T-helper 2 cell treated with Interferon-gamma antibody and Interleukin-4, amounts not matched to agents 5 μg/mL and 100 μg/mL, for 36 hours (primary cell): ENCODE measurements at regions not wholly inside any gene's neighbourhood (a gene's known extent, or its start where the extent isn't known, plus 50 kb on each side); places are given as distances from the start of the nearest gene placed in this dataset.

ENCODE experiments used
- DNase-seq: peaks from one replicate; pipeline ENCODE4 v3.0.0; 2021; ENCODE audit warnings: low spot score
- H3K27ac Mint-ChIP-seq: one replicate; pipeline ENCODE4 v1.8.0; 2021; ENCODE audit warnings: mild to moderate bottlenecking, mixed read lengths
- H3K27me3 Mint-ChIP-seq: one replicate; pipeline ENCODE4 v1.8.0; 2021; ENCODE audit warnings: low read depth, mixed read lengths
- H3K36me3 Mint-ChIP-seq: one replicate; pipeline ENCODE4 v1.8.0; 2021; ENCODE audit warnings: low read depth, mixed read lengths
- H3K4me1 Mint-ChIP-seq: one replicate; pipeline ENCODE4 v1.8.0; 2021; ENCODE audit warnings: low read depth, mixed read lengths
- H3K4me3 Mint-ChIP-seq: one replicate; pipeline ENCODE4 v1.8.0; 2022; ENCODE audit warnings: mild to moderate bottlenecking, moderate library complexity, mixed read lengths
- H3K9me3 Mint-ChIP-seq: one replicate; pipeline ENCODE4 v1.8.0; 2021; ENCODE audit warnings: mixed read lengths

DNA sequence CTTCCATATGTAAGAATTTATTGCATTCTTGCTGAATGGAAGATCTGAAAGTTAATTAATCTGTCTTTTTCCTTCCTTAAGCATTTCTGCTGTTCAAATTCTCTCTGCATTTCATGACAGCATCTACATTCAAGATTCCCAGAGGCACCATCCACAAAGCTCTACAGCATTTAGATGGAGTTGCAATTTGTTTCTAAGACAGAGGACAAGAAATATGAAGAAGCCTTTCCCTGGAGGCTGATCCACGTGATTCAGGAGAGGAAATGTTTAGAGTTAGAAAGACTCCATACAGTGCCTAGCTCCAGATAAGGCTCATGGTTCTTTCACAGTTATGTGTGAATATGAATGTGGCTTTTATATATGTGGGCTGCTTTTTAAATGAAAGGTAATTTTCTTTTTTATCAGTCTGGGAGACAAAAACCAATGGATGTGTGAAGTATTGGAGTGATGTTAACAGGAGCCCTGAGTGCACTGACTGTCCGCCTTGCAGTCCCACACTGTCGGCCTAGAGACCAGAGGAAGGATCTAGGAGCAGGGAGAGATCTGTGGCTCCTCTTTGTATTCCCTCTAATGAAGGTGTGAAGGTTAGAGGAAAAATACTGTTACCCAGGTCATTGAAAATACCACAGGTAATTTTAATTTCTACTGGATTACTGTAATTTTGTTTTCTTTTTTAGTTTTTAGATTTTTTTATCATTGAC lies 686.6 kb upstream of the GJE1 start:
- H3K4me3 Mint-ChIP-seq = no peak overlapping the region
- DNase-seq = no peak
- no peak overlapping the region for H3K27ac Mint-ChIP-seq
- H3K27me3 Mint-ChIP-seq = peaks cover 9% of the 10 kb centered on the region
- peaks cover 2% of the 10 kb centered on the region for H3K4me1 Mint-ChIP-seq
- H3K36me3 Mint-ChIP-seq = no peaks in the 10 kb centered on the region
- H3K9me3 Mint-ChIP-seq = no peaks in the 10 kb centered on the region

DNA sequence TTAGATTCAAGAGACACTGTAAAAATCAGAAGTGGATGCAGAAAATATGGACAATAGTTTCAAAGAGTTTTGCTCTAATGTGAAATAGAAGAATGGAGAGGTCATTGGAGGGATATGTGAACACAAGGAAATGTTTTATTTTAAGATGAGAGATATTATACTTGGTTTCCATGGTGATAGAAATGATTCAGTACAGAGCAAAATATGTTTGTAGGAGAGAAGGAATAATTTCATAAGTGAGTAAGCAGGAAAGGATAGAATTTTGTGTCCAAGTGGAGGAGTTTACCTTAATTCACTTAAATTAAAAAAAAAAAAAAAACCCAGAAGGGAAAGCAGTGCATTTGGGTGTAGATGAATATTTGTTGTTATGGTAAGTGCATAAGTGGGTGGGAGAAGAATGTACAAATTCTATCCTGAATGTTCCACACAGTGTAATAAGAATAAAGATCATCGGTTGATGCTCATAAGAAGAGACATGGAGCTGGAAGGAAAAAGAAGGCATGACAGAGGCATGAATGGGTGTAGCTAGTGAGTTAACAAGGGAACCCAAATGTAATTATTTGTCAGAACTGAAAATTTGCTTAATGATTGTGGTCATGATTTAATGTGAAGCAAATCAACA lies 688.9 kb upstream of the GJE1 start:
- H3K27ac Mint-ChIP-seq = no peak overlapping the region
- no peaks in the 10 kb centered on the region for H3K4me1 Mint-ChIP-seq
- no peaks in the 10 kb centered on the region for H3K9me3 Mint-ChIP-seq
- no peak for DNase-seq
- H3K27me3 Mint-ChIP-seq = peaks cover 5% of the 10 kb centered on the region
- no peak overlapping the region for H3K4me3 Mint-ChIP-seq
- H3K36me3 Mint-ChIP-seq = no peaks in the 10 kb centered on the region

DNA sequence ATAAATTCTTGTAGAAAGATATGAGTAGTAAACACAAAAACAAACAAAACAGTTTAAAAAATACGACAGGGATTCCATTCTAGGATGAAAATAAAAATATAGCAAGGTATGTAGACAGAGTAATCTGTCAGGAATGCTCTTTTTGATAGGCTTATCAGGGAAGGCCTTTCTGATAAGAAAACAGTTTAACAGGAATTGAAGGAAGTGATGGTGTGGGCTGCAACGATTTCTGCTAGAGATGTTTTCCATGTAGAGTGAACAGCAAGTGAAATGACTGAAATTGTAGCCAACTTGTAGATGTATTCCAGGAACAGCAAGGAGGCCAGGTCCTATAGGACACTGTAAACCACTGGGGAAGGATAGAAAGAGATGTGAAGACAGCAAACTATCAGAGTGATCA lies 689.7 kb upstream of the GJE1 start:
- no peak for DNase-seq
- no peaks in the 10 kb centered on the region for H3K9me3 Mint-ChIP-seq
- H3K27ac Mint-ChIP-seq = no peak overlapping the region
- no peak overlapping the region for H3K4me3 Mint-ChIP-seq
- no peaks in the 10 kb centered on the region for H3K4me1 Mint-ChIP-seq
- no peaks in the 10 kb centered on the region for H3K36me3 Mint-ChIP-seq
- peaks cover 5% of the 10 kb centered on the region for H3K27me3 Mint-ChIP-seq

DNA sequence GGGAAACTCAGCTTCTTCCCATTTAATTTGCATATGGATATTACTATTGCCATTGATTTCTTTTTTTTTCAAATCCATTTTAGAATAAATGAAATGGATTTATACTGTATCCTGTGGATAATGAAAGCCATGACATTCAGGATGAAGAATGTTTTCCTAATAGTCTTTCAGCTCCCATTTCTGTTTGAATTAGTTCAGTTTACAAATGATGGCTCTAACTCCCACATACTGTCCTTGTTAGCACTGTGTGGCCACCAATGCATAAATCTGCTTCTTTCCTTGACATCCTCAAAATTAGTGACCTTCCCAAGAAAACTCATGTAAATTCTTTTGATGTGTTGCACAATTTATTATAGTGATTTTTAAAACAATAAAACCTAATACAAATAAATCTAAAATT lies 693.2 kb upstream of the GJE1 start:
- DNase-seq = no peak
- Mint-ChIP-seq H3K9me3 (no peaks in the 10 kb centered on the region), H3K27ac (no peak overlapping the region), H3K27me3 (no peaks in the 10 kb centered on the region), H3K4me3 (no peak overlapping the region), H3K36me3 (no peaks in the 10 kb centered on the region), H3K4me1 (no peaks in the 10 kb centered on the region)

DNA sequence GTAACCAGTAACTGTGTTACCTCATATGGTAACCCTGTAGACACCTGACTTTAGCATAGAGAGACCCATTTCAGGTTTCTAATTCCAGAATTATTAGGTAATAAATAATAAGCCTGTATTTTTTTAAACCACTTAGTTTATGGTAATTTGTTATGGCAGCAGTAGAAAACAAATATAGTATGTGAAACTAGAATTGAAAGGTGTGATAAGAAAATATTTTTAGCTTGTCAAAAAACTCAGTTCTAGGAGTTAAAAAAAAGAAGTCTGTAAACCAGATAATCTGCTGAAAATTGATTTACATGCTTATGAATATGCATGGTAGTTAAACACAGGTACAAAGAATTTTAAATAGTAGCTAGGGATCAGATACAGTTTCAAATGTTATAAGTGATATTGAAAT lies 695.0 kb upstream of the GJE1 start:
- Mint-ChIP-seq H3K9me3 (no peaks in the 10 kb centered on the region), H3K4me3 (no peak overlapping the region), H3K4me1 (no peaks in the 10 kb centered on the region), H3K36me3 (no peaks in the 10 kb centered on the region), H3K27me3 (no peaks in the 10 kb centered on the region), H3K27ac (no peak overlapping the region)
- no peak for DNase-seq

DNA sequence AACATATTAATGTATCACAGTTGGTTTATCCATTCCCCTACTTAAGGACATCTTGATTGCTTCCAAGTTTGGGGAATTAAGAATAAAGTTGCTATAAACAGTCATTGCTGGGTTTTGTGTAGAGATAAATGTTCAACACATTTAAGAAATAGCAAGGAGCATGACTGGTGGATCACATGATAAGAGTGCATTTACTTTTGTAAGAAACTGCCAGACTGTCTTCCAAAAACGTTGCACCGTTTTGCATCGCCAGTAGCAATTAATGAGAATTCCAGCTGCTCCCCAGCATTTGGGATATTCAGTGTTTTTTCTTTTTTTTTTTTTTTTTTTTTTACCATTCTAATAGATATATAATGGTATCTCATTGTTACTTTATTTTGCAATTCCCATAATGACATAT lies 695.7 kb upstream of the GJE1 start:
- no peak for DNase-seq
- no peak overlapping the region for H3K27ac Mint-ChIP-seq
- no peak overlapping the region for H3K4me3 Mint-ChIP-seq
- no peaks in the 10 kb centered on the region for H3K27me3 Mint-ChIP-seq
- no peaks in the 10 kb centered on the region for H3K4me1 Mint-ChIP-seq
- no peaks in the 10 kb centered on the region for H3K9me3 Mint-ChIP-seq
- H3K36me3 Mint-ChIP-seq = no peaks in the 10 kb centered on the region

DNA sequence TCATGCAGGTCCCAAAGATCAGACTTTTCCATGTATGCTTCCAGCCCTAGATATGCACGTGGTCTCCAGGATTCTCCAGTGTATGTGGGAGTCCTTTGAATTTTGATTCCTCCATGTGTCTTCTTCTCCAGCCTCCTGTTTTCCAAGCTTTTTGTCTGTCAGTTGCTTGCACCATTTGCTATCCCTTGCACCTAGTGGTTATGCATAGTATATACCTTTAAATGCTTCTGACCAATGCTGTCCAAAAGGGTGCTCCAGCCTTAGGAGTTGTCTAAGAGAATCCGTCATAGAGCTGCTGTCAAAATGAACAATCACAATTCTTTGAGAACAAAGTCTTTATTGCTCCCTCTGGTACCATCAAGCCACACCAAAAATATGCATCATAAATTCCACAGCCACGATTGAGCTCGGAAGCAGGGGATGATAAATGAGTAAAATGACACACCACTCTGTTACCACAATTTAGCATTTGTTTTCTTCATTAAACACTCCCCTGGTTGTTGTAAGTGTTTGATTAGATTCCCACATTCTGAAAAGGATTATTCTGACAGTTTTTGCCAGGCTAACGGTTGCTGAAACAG lies 706.2 kb upstream of the GJE1 start:
- no peaks in the 10 kb centered on the region for H3K27me3 Mint-ChIP-seq
- no peaks in the 10 kb centered on the region for H3K36me3 Mint-ChIP-seq
- no peaks in the 10 kb centered on the region for H3K4me1 Mint-ChIP-seq
- H3K9me3 Mint-ChIP-seq = no peaks in the 10 kb centered on the region
- no peak for DNase-seq
- no peak overlapping the region for H3K27ac Mint-ChIP-seq
- H3K4me3 Mint-ChIP-seq = no peak overlapping the region

DNA sequence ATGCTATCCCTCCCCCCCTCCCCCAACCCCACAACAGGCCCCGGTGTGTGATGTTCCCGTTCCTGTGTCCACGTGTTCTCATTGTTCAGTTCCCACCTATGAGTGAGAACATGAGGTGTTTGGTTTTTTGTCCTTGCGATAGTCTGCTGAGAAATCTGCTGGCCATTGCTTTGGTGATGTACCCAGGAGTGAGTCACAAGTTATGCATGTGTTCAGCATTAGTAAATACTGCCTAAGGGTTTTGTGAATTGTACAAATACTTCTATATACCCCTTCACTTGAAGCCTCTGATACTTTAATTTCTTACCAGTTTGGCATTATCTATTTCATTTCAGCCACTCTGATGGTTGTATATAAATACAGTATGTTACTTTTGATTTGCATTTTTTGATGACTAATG lies 711.3 kb upstream of the GJE1 start:
- Mint-ChIP-seq H3K27me3 (no peaks in the 10 kb centered on the region), H3K27ac (no peak overlapping the region), H3K36me3 (no peaks in the 10 kb centered on the region), H3K4me1 (no peaks in the 10 kb centered on the region), H3K9me3 (no peaks in the 10 kb centered on the region), H3K4me3 (no peak overlapping the region)
- DNase-seq = no peak

DNA sequence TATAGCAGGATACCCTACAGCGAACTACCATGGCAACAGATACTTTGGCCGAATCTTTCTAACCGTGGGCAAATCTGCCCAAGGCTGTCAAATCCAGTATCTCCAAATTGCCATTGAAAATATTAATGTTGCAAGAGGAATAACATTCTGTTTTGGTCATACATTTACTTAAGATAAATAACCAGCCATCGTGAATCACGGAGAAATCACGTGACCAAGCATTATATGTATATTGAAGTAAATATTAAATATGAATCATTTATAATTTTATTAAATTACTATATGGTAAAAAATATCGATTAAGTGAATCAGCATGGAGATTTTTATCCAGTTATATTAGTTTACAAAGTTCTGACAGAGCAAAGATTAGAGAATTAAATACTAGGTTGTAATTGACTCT lies 714.6 kb upstream of the GJE1 start:
- Mint-ChIP-seq H3K4me3 (no peak overlapping the region), H3K9me3 (no peaks in the 10 kb centered on the region), H3K27me3 (no peaks in the 10 kb centered on the region), H3K27ac (no peak overlapping the region), H3K4me1 (no peaks in the 10 kb centered on the region), H3K36me3 (no peaks in the 10 kb centered on the region)
- no peak for DNase-seq

DNA sequence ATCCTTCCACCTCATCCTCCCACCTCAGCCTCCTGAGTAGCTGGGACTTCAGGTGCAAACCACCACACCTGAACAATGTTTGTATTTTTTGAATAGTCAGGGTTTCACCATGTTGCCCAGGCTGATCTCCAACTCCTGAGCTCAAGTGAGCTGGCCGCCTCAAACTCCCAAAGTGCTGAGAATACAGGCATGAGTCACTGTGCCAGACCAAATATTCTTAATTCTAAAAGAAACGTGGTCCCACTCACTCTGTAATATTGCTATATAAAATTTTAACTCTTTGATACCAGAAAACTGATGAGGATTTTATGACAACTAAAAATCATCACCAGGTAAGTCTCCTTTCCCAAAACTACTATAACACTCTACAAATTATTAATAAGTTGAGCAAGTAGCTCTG lies 716.8 kb upstream of the GJE1 start:
- DNase-seq = no peak
- Mint-ChIP-seq H3K4me3 (no peak overlapping the region), H3K36me3 (no peaks in the 10 kb centered on the region), H3K27me3 (no peaks in the 10 kb centered on the region), H3K27ac (no peak overlapping the region), H3K9me3 (no peaks in the 10 kb centered on the region), H3K4me1 (no peaks in the 10 kb centered on the region)

DNA sequence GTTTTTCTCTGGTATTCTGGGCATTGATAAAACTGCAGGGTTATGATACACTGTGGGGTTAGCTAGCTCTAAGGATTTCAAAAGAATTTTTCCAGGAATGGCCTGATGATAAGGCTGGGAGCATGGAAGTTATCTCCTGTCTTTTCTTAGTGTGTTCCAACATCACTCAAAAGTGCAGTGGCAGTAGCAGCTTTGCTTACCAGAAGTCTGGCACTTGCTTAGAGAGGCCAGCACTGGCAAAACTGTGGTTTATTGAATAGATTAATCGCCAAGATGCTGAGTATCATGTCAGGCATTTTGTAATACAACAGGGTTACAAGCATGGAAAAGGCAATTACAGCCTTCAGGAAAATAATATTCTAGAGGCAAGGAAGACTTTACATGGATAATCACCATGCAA lies 719.5 kb upstream of the GJE1 start:
- no peaks in the 10 kb centered on the region for H3K4me1 Mint-ChIP-seq
- H3K9me3 Mint-ChIP-seq = peaks cover 12% of the 10 kb centered on the region
- H3K27ac Mint-ChIP-seq = no peak overlapping the region
- no peaks in the 10 kb centered on the region for H3K27me3 Mint-ChIP-seq
- no peak for DNase-seq
- H3K4me3 Mint-ChIP-seq = no peak overlapping the region
- no peaks in the 10 kb centered on the region for H3K36me3 Mint-ChIP-seq

DNA sequence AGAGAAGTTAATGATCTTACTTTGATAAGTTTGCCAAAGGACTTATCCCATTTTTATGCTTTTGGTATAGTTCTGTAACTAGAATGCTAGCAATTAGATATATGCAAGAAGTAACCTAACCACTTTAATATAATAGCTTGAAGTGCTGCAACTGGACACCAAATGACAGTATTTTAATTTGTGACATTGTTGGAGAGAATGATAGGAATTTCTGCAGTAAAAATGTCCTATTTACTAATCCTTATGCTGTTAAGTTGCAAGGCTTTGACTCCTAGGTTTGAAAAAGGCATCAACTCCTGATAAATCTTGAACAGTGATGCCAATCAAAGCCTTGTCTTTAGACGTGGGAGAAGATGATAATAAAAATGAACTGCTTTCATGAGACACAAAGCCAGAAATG lies 726.0 kb upstream of the GJE1 start:
- H3K36me3 Mint-ChIP-seq = no peaks in the 10 kb centered on the region
- no peak for DNase-seq
- peaks cover 7% of the 10 kb centered on the region for H3K4me1 Mint-ChIP-seq
- H3K27ac Mint-ChIP-seq = no peak overlapping the region
- H3K27me3 Mint-ChIP-seq = peaks cover 3% of the 10 kb centered on the region
- H3K4me3 Mint-ChIP-seq = no peak overlapping the region
- H3K9me3 Mint-ChIP-seq = peaks cover 18% of the 10 kb centered on the region

DNA sequence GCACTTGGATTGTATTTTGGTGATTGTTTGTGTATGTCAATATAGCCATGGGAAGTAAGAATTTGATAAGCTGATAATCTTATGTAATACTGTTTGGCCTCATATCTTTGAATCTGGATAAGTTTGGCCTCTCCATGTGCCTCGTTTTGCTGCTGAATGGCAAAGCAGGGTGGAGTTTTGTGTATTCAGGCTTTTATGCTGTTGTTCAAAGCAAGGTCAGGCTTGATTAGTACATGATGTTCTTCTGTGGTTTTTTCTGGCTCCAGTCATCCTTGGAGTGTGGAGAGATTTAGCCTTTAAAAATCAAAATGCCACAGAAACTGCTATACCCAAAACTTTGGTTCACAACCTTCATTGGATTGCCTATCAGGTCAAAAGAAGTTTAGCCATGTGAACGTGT lies 728.9 kb upstream of the GJE1 start:
- peaks cover 7% of the 10 kb centered on the region for H3K4me1 Mint-ChIP-seq
- no peak overlapping the region for H3K27ac Mint-ChIP-seq
- no peaks in the 10 kb centered on the region for H3K36me3 Mint-ChIP-seq
- H3K27me3 Mint-ChIP-seq = peaks cover 5% of the 10 kb centered on the region
- H3K9me3 Mint-ChIP-seq = peaks cover 11% of the 10 kb centered on the region
- H3K4me3 Mint-ChIP-seq = no peak overlapping the region
- no peak for DNase-seq

DNA sequence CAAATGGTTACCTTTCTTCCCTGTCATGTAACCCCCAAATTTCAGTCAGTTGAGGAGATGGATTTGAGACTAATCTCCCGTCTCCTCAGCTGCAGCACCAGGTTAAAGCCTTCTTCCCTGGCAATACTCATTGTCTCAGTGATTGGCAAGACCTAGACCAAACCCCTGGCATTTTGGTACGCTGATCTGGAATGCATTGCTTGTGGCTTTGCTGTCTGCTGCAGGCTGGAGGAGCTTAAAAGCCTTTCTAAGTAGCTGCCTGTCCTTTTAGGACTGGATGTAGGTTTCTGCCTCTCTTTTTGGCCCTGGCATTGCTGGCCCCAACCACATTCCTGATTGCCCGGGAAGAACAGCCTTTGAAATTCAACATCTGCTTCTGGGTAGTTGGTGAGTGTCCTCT lies 729.6 kb upstream of the GJE1 start:
- H3K4me1 Mint-ChIP-seq = peaks cover 7% of the 10 kb centered on the region
- no peak for DNase-seq
- no peak overlapping the region for H3K27ac Mint-ChIP-seq
- H3K4me3 Mint-ChIP-seq = no peak overlapping the region
- H3K36me3 Mint-ChIP-seq = no peaks in the 10 kb centered on the region
- peaks cover 4% of the 10 kb centered on the region for H3K9me3 Mint-ChIP-seq
- H3K27me3 Mint-ChIP-seq = peaks cover 5% of the 10 kb centered on the region

DNA sequence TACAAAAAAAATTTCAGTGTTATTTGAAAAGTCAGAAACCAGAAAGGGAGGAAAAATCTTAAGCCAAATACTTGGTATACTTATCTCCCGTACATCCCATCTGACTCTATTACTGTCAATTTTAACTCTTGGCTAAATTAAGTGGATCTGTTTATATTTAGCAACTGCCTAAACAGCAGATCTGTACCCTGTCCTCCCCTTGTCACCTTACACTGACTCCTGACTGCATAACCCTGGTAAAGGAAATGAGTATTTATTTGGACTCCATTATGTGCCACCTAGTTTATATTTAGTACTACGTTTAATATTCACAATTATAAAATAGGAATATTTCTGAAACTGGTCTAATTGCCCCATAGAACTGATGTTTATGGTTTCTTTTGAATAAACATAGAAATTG lies 730.2 kb upstream of the GJE1 start:
- H3K4me1 Mint-ChIP-seq = peaks cover 7% of the 10 kb centered on the region
- no peak for DNase-seq
- no peak overlapping the region for H3K27ac Mint-ChIP-seq
- peaks cover under 1% of the 10 kb centered on the region for H3K9me3 Mint-ChIP-seq
- no peak overlapping the region for H3K4me3 Mint-ChIP-seq
- H3K27me3 Mint-ChIP-seq = peaks cover 5% of the 10 kb centered on the region
- no peaks in the 10 kb centered on the region for H3K36me3 Mint-ChIP-seq
